HG03558 (cell line): ENCODE measurements at regions not wholly inside any gene's neighbourhood (a gene's known extent, or its start where the extent isn't known, plus 50 kb on each side); places are given as distances from the start of the nearest gene placed in this dataset.

Source experiments
- ATAC-seq: cut with Tn5 transposase; IDR thresholded peaks from one replicate; pipeline ENCODE4 v1.9.1; 2021; ENCODE audit warnings: moderate number of reproducible peaks; ENCODE audit not compliant: unreplicated experiment; ENCODE audit errors: extremely low read depth

- ATAC-seq: no peak
Observed at GRCh38 chr5:120985526-120985925, 521.4 kb downstream of the PRR16 start.

GRCh38 chr5:120988491-120988890 lies 524.4 kb downstream of the PRR16 start:
- no peak for ATAC-seq

- ATAC-seq: no peak
Observed at GRCh38 chr5:120988941-120989340, 524.8 kb downstream of the PRR16 start.

GRCh38 chr5:120991569-120991968 lies 527.5 kb downstream of the PRR16 start:
- no peak for ATAC-seq

- no peak for ATAC-seq
Observed at GRCh38 chr5:120994112-120994511, 530.0 kb downstream of the PRR16 start.

- ATAC-seq: no peak
Observed at GRCh38 chr5:120999550-120999949, 535.5 kb downstream of the PRR16 start.

GRCh38 chr5:121006217-121006616 lies 542.1 kb downstream of the PRR16 start:
- no peak for ATAC-seq

- no peak for ATAC-seq
Observed at GRCh38 chr5:121008041-121008440, 543.9 kb downstream of the PRR16 start.

- no peak for ATAC-seq
Observed at GRCh38 chr5:121009058-121009457, 545.0 kb downstream of the PRR16 start.

- no peak for ATAC-seq
Observed at GRCh38 chr5:121018004-121018403, 553.9 kb downstream of the PRR16 start.

- no peak for ATAC-seq
Observed at GRCh38 chr5:121019106-121019505, 555.0 kb downstream of the PRR16 start.

- no peak for ATAC-seq
Observed at GRCh38 chr5:121019734-121020133, 555.6 kb downstream of the PRR16 start.

- no peak for ATAC-seq
Observed at GRCh38 chr5:121021681-121022080, 557.6 kb downstream of the PRR16 start.

- no peak for ATAC-seq
Observed at GRCh38 chr5:121024416-121025311, 560.6 kb downstream of the PRR16 start.

GRCh38 chr5:121025671-121026070 lies 561.6 kb downstream of the PRR16 start:
- ATAC-seq: no peak

GRCh38 chr5:121027636-121028035 lies 563.5 kb downstream of the PRR16 start:
- ATAC-seq: no peak

GRCh38 chr5:121029536-121030245 lies 565.6 kb downstream of the PRR16 start:
- ATAC-seq: no peak

- no peak for ATAC-seq
Observed at GRCh38 chr5:121031491-121031890, 567.4 kb downstream of the PRR16 start.

- ATAC-seq: no peak
Observed at GRCh38 chr5:121033334-121033733, 569.2 kb downstream of the PRR16 start.

GRCh38 chr5:121038438-121038837 lies 574.3 kb downstream of the PRR16 start:
- ATAC-seq: no peak

GRCh38 chr5:121049971-121050370 lies 585.9 kb downstream of the PRR16 start:
- no peak for ATAC-seq
